Fibroblast of skin of left quadriceps (primary cell): ENCODE measurements at regions not wholly inside any gene's neighbourhood (a gene's known extent, or its start where the extent isn't known, plus 50 kb on each side); places are given as distances from the start of the nearest gene placed in this dataset.
"Not testable (repeated sequence)": the region's sequence is repeated elsewhere in the genome, so short reads cannot be mapped to it uniquely, and the experiment has no call there.

Experiments
- DNase-seq, 2 experiments: peaks; one replicate each; pipeline ENCODE4 v3.0.0-alpha.2; 2013; ENCODE audit warnings: low read depth in 2 of 2

GRCh38 chr6:25160134-25160533 is 119.0 kb upstream of the CARMIL1 start:
- not testable (repeated sequence) for DNase-seq

- DNase-seq: no peak
Observed at GRCh38 chr6:25165177-25165576, 114.0 kb upstream of the CARMIL1 start.

DNA sequence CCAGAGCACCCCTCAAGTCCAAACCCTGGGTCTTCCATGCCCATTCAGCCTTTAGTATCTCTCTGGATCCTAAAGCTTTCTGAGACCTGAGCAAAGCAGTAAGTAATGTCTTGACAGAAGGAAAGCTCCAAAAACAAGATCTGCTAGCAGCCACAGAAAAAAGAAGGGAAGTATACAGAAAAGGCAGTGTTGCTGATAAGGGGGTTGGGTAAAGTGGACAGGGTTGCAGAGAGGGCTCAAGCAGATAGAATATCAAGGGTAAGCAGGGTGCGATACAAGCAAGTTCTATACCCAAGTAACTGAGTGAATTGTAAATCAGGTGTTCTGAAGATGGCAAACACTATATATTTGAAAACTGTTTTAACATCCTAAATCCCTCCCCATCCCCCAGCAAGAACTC is 113.4 kb upstream of the CARMIL1 start:
- no peak for DNase-seq

DNA sequence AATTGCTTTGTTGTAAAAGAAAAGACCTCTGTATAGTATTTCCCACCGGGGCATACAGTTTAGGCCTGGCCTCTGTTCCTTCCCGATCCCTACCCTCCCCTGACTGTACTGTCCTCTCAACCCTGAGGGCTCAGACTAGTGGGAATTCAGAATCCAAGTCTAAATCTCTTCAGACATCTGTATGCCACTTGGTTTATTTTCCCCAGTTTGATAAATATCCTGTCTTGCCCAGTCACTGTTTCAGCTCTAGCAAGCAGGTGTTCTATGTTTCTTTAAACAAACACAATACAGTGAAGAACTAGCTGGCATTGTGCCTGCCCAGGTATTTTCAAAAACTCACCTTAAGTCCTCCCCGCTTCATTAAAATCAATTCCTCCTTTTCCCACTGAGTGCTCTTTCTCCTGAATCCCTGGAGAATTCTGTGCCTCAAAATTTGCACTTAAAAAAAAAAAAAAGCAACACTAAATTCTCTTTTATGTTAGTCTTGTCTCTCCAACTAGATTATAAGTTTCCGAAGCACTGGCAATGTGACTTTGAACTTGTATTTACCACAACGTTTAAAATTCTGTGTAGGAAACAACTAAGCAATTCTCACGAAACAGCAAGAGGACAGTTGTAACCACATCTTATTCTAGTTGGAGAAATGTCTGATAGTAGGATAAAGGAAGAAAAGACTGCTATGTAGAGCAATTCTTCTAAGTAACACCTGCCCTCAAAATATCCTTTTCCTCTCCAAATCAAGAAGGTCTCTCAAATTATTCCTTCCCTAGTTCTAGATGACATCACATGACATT is 112.0 kb upstream of the CARMIL1 start:
- no peak for DNase-seq

DNA sequence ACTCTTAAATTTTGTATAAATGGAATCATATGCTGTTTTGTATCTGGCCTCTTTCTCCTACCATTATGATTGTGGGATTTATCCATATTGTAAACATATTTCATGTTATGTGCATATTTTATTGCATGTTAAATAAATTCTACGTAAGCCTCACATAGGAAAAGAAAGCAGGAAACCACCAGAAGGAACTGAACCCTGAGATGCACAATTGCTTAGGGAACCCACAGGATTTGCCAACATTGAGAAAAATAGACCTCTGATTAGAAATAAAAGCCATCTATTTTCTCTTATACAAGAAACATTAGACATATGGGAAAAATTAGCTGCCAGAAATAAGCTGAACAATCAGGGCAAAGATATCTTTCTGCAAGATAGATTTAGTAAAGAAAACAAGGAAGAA is 111.2 kb upstream of the CARMIL1 start:
- DNase-seq: no peak

DNA sequence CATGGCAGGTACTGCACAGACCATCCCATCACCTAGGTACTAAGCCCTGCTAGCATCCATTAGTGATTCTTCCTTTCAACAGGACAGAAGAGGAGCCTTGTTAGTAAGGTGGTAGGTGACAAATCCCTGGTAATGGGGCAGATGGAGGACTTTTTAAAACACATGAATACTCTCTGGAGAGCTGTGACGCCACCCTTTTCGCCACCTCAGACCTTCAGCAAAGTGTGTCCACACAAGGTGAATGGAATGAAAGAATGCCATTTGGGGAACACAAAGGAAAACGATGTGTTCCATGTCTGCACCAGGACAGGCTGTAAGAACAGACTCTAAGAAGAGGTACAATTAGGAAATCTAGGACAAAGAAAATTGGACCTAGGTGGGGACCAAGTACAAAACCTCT is 110.5 kb upstream of the CARMIL1 start:
- DNase-seq: no peak

- DNase-seq: no peak
Observed at GRCh38 chr6:25169553-25169952, 109.6 kb upstream of the CARMIL1 start.

DNA sequence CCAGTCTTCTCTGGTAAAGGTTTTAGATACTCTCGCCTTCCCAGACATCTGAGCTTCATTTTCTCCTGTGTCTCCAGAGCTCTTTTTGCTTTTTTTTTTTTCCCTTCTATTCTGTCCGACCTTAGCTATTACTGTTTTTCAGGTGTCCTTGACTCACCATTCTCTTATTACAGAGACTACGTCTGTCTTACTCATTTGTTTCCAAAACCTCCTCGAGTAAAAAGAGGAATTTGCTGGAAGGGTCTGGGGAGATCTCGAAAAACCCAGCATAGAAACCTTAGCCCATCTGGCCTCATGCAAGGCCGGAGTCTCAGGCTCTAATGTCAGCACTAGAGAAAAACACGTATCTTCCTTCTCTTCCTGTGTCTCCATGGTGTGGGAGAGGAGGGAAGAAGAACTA is 109.2 kb upstream of the CARMIL1 start:
- DNase-seq: no peak

GRCh38 chr6:25170640-25171039 is 108.5 kb upstream of the CARMIL1 start:
- DNase-seq: no peak

- DNase-seq: no peak
Observed at GRCh38 chr6:25171301-25171700, 107.9 kb upstream of the CARMIL1 start.

GRCh38 chr6:25172819-25173218 is 106.4 kb upstream of the CARMIL1 start:
- DNase-seq: peak; percentile 96

GRCh38 chr6:25173246-25173645 is 105.9 kb upstream of the CARMIL1 start:
- no peak for DNase-seq

GRCh38 chr6:25173951-25174474 is 105.2 kb upstream of the CARMIL1 start:
- DNase-seq: peak; percentile 97 to 98

GRCh38 chr6:25174678-25175077 is 104.5 kb upstream of the CARMIL1 start:
- DNase-seq: no peak

DNA sequence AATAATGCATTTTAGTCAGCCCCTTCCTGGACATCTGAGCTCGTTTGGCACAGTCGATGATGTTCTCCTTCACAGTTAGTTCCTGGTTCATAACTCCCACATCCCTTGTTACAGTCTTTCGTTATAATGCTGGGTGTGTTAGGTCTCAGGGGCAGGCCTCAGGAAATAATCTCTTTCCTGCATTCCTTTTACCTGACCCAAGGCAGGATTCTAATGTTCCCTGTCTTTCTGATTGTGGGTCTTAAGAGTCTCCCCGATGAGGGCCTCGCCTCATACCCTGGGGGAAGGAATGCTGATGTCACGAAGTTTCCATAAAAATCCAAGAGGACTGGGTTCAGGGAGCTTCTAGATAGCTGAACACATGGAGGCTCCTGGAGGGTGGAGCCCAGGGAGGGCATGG is 104.0 kb upstream of the CARMIL1 start:
- no peak for DNase-seq

GRCh38 chr6:25175681-25176080 is 103.5 kb upstream of the CARMIL1 start:
- no peak for DNase-seq

DNA sequence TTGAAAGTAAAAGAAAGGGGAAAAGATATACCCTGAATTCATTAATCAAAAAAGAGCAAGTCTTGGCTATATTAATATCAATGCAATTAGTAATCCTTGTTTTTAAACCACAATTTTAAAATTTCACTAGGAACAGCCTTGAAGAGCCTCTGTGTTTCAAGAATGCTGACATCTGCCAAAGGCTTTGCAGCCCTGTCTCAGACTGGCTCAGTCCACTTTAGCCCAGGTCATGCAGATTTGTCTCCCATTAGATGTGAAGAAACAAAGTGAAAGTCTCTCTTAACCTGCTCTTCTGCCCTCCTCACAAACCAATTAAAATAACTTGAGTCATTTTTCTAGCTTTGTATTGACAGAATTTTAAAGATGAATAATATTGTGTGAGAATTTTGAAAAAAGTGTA is 102.7 kb upstream of the CARMIL1 start:
- no peak for DNase-seq

- DNase-seq: no peak
Observed at GRCh38 chr6:25177500-25178028, 101.6 kb upstream of the CARMIL1 start.

DNA sequence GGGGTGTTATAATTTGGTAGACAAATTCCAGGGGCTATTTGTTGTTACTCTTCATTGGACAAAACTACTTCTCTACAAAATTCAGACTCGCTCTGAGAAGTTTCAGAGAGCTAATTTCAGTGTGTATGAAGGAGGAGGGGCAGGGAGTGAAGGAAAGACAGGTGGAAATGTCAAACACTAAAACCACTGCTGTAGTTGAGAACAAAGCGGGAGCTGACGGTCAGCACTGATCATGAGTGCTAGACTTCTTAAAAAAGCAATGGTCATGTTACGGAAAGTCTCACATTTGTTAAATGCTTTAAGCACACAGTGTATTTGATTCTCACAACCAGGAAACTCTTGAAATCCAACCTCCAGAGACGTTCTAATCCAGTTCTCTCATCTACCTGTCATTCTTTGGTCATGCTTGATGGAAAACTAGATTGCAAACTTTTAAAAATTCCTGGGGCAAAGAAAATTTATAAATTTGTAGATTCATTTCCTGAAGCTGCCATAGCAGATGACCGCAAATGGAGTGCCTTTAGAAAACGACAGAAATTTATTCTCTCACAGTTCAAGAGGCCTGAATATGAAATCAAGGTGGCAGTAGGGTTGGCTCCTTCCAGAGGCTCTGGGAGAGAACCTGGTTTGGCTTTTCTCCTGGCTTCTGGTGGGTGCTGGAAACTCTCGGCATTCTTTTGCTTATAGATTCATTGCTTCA is 100.7 kb upstream of the CARMIL1 start:
- no peak for DNase-seq

GRCh38 chr6:25179051-25179778 is 100.0 kb upstream of the CARMIL1 start:
- peak; percentile 82 to 85 for DNase-seq

GRCh38 chr6:25180630-25181349 is 98.4 kb upstream of the CARMIL1 start:
- DNase-seq: no peak

- DNase-seq: no peak
Observed at GRCh38 chr6:25181350-25181724, 97.8 kb upstream of the CARMIL1 start.
